Astrocyte (in vitro differentiated cells and primary cell): ENCODE measurements at regions not wholly inside any gene's neighbourhood (a gene's known extent, or its start where the extent isn't known, plus 50 kb on each side); places are given as distances from the start of the nearest gene placed in this dataset.

ENCODE experiments used
- DNase-seq: peaks from one replicate; pipeline ENCODE4 v3.0.0-alpha.2; 2010; ENCODE audit warnings: low read depth
- FAIRE-seq: peaks from 2 replicates; lab custom pipeline; 2011; peaks lifted over from hg19 to GRCh38; lab: Jason Lieb, UNC
- H2AFZ ChIP-seq: 2 replicates; pipeline ENCODE4 v1.6.0; 2012; ENCODE audit warnings: low read depth, low read length, inconsistent platforms
- H3K27ac ChIP-seq: 2 replicates; pipeline ENCODE4 v1.5.1; 2011; ENCODE audit warnings: low read depth, low read length, inconsistent platforms
- H3K27me3 ChIP-seq: 2 replicates; pipeline ENCODE4 v1.6.0; 2011; ENCODE audit warnings: low read length, inconsistent platforms; ENCODE audit not compliant: insufficient read depth
- H3K36me3 ChIP-seq: 2 replicates; pipeline ENCODE4 v1.5.1; 2011; ENCODE audit warnings: low read length, inconsistent platforms; ENCODE audit not compliant: insufficient read depth
- H3K4me1 ChIP-seq: 2 replicates; pipeline ENCODE4 v1.5.1; 2011; ENCODE audit warnings: low read length, inconsistent platforms; ENCODE audit not compliant: insufficient read depth
- H3K4me2 ChIP-seq: 2 replicates; pipeline ENCODE4 v1.6.0; 2012; ENCODE audit warnings: low read length, inconsistent platforms
- H3K4me3 ChIP-seq: 2 replicates; pipeline ENCODE4 v1.5.1; 2011; ENCODE audit warnings: low read depth, mild to moderate bottlenecking, low read length, inconsistent platforms; ENCODE audit not compliant: insufficient read depth
- H3K79me2 ChIP-seq: 2 replicates; pipeline ENCODE4 v1.6.0; 2012; ENCODE audit warnings: mild to moderate bottlenecking, low read length, inconsistent platforms; ENCODE audit not compliant: insufficient read depth
- H3K9ac ChIP-seq: 2 replicates; pipeline ENCODE4 v1.6.0; 2012; ENCODE audit warnings: mild to moderate bottlenecking, low read length, inconsistent platforms
- H3K9me3 ChIP-seq: 2 replicates; pipeline ENCODE4 v1.5.1; 2012; ENCODE audit warnings: low read depth, mild to moderate bottlenecking, low read length, inconsistent platforms; ENCODE audit not compliant: insufficient read depth
- H4K20me1 ChIP-seq: 2 replicates; pipeline ENCODE4 v1.6.0; 2012; ENCODE audit warnings: low read length, inconsistent platforms; ENCODE audit not compliant: insufficient read depth
- H3K27ac Mint-ChIP-seq: one replicate; pipeline ENCODE4 v1.8.0; 2021; ENCODE audit warnings: mild to moderate bottlenecking, mixed read lengths; ENCODE audit not compliant: unreplicated experiment
- H3K27me3 Mint-ChIP-seq: one replicate; pipeline ENCODE4 v1.8.0; 2021; ENCODE audit warnings: low read depth, mixed read lengths; ENCODE audit not compliant: unreplicated experiment
- H3K36me3 Mint-ChIP-seq: one replicate; pipeline ENCODE4 v1.8.0; 2021; ENCODE audit warnings: low read depth, mixed read lengths; ENCODE audit not compliant: unreplicated experiment
- H3K4me1 Mint-ChIP-seq: one replicate; pipeline ENCODE4 v1.8.0; 2021; ENCODE audit warnings: low read depth, mixed read lengths; ENCODE audit not compliant: unreplicated experiment
- H3K4me3 Mint-ChIP-seq: one replicate; pipeline ENCODE4 v1.8.0; 2021; ENCODE audit warnings: mild to moderate bottlenecking, moderate library complexity, mixed read lengths; ENCODE audit not compliant: unreplicated experiment
- H3K9me3 Mint-ChIP-seq: one replicate; pipeline ENCODE4 v1.8.0; 2021; ENCODE audit warnings: mild to moderate bottlenecking, mixed read lengths; ENCODE audit not compliant: unreplicated experiment
- CTCF ChIP-seq: IDR thresholded peaks from 2 replicates; pipeline ENCODE4 v1.5.1; 2011; ENCODE audit warnings: low read depth, mild to moderate bottlenecking, inconsistent platforms, low read length, moderate library complexity; ENCODE audit not compliant: insufficient read depth
- EZH2 ChIP-seq: IDR thresholded peaks from 2 replicates; pipeline ENCODE4 v1.6.1; 2012; ENCODE audit warnings: mild to moderate bottlenecking, low read length, inconsistent platforms; ENCODE audit not compliant: insufficient read depth

GRCh38 chr14:25887251-25887878 lies 710.5 kb downstream of the NOVA1 start:
- Histone ChIP-seq H3K36me3 (no peaks in the 10 kb centered on the region), H3K27ac (peak overlapping the region; percentile 34), H4K20me1 (no peaks in the 10 kb centered on the region), H3K4me2 (peak overlapping the region; percentile 62), H3K79me2 (no peaks in the 10 kb centered on the region), H3K4me1 (peaks cover 12% of the 10 kb centered on the region), H3K9me3 (no peaks in the 10 kb centered on the region), H3K9ac (no peak overlapping the region), H3K4me3 (no peak overlapping the region), H3K27me3 (no peaks in the 10 kb centered on the region), H2AFZ (no peak overlapping the region)
- Mint-ChIP-seq H3K27ac (no peak overlapping the region), H3K9me3 (no peaks in the 10 kb centered on the region), H3K36me3 (no peaks in the 10 kb centered on the region), H3K4me1 (peaks cover 10% of the 10 kb centered on the region), H3K4me3 (no peak overlapping the region), H3K27me3 (no peaks in the 10 kb centered on the region)
- DNase-seq, result peak; percentile 39
- FAIRE-seq, result no peak
- TF ChIP-seq CTCF (no peak), EZH2 (no peak)

- Mint-ChIP-seq H3K36me3 (no peaks in the 10 kb centered on the region), H3K27me3 (no peaks in the 10 kb centered on the region), H3K9me3 (no peaks in the 10 kb centered on the region), H3K4me3 (no peak overlapping the region), H3K27ac (no peak overlapping the region), H3K4me1 (peaks cover 10% of the 10 kb centered on the region)
- Histone ChIP-seq H3K79me2 (no peaks in the 10 kb centered on the region), H3K9ac (no peak overlapping the region), H3K36me3 (no peaks in the 10 kb centered on the region), H3K27me3 (no peaks in the 10 kb centered on the region), H2AFZ (no peak overlapping the region), H4K20me1 (no peaks in the 10 kb centered on the region), H3K27ac (no peak overlapping the region), H3K4me1 (peaks cover 12% of the 10 kb centered on the region), H3K9me3 (no peaks in the 10 kb centered on the region), H3K4me2 (no peak overlapping the region), H3K4me3 (no peak overlapping the region)
- DNase-seq, result no peak
- FAIRE-seq, result no peak
- TF ChIP-seq CTCF (no peak), EZH2 (no peak)
Measured at GRCh38 chr14:25884657-25885056, 713.2 kb downstream of the NOVA1 start.

- Histone ChIP-seq H3K9ac (no peak overlapping the region), H3K36me3 (no peaks in the 10 kb centered on the region), H3K4me2 (no peak overlapping the region), H3K27me3 (no peaks in the 10 kb centered on the region), H4K20me1 (no peaks in the 10 kb centered on the region), H2AFZ (no peak overlapping the region), H3K79me2 (no peaks in the 10 kb centered on the region), H3K4me1 (peaks cover 11% of the 10 kb centered on the region), H3K27ac (no peak overlapping the region), H3K4me3 (no peak overlapping the region), H3K9me3 (no peaks in the 10 kb centered on the region)
- FAIRE-seq (no peak), DNase-seq (no peak)
- Mint-ChIP-seq H3K27me3 (no peaks in the 10 kb centered on the region), H3K36me3 (no peaks in the 10 kb centered on the region), H3K4me1 (peaks cover 8% of the 10 kb centered on the region), H3K9me3 (no peaks in the 10 kb centered on the region), H3K27ac (no peak overlapping the region), H3K4me3 (no peak overlapping the region)
- TF ChIP-seq CTCF, result no peak
- no peak for TF ChIP-seq EZH2
Measured at GRCh38 chr14:25882899-25883298, 714.9 kb downstream of the NOVA1 start.
